Chondrocyte (in vitro differentiated cells): ENCODE measurements at regions not wholly inside any gene's neighbourhood (a gene's known extent, or its start where the extent isn't known, plus 50 kb on each side); places are given as distances from the start of the nearest gene placed in this dataset.

Experiments used
- DNase-seq: peaks from one replicate; pipeline ENCODE4 v3.0.0; 2021; ENCODE audit warnings: mixed read lengths, low spot score
- H3K27ac Mint-ChIP-seq: one replicate; pipeline ENCODE4 v1.8.0; 2021; ENCODE audit warnings: mild to moderate bottlenecking, moderate library complexity, mixed read lengths; ENCODE audit not compliant: unreplicated experiment
- H3K27me3 Mint-ChIP-seq: 2 replicates; pipeline ENCODE4 v1.8.0; 2021; ENCODE audit warnings: low read depth, mixed read lengths
- H3K36me3 Mint-ChIP-seq: 2 replicates; pipeline ENCODE4 v1.8.0; 2021; ENCODE audit warnings: low read depth, mixed read lengths
- H3K4me1 Mint-ChIP-seq: 2 replicates; pipeline ENCODE4 v1.8.0; 2021; ENCODE audit warnings: low read depth, mild to moderate bottlenecking, mixed read lengths
- H3K4me3 Mint-ChIP-seq: one replicate; pipeline ENCODE4 v1.8.0; 2021; ENCODE audit warnings: mild to moderate bottlenecking, moderate library complexity, mixed read lengths; ENCODE audit not compliant: unreplicated experiment
- H3K9me3 Mint-ChIP-seq: 2 replicates; pipeline ENCODE4 v1.8.0; 2021; ENCODE audit warnings: low read depth, mixed read lengths
- TF ChIP-seq, protein P1 (sequence below): fragments of 200-600 bp; sonication (generic); IDR thresholded peaks from 2 replicates; pipeline ENCODE4 v1.5.0; 2021; ENCODE audit warnings: antibody characterized with exemption, mild to moderate bottlenecking, moderate library complexity

DNA sequence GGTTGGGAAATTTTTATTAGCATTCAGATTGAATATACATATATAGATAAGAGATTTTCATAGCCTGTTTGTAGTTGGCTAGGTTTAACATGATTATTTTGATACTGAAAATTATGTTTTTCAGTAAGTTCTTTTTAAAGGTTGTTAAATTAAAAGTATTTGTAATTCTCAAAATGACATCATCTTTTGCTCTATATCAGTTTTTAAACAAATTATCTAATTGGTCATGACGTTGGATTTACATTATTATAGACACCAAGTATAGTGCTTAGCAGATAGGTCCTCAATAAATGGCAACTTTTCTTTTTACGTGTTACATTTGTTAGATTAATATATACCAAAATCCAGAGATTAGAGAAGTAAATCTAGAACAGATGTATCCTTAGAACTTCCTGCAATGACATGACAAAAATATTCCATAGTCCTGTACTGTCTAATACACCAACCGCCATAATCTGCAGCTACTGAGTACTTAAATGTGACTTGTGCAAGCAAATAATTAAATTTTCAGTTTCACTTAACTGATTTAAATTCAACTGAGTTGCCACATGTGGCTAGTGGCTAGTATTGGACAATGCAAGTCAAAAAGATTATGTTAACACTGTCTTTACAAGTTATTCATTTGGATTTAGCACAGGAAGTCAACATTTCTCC is 1613.1 kb upstream of the TENM3 start:
- TF ChIP-seq, protein P1, sequence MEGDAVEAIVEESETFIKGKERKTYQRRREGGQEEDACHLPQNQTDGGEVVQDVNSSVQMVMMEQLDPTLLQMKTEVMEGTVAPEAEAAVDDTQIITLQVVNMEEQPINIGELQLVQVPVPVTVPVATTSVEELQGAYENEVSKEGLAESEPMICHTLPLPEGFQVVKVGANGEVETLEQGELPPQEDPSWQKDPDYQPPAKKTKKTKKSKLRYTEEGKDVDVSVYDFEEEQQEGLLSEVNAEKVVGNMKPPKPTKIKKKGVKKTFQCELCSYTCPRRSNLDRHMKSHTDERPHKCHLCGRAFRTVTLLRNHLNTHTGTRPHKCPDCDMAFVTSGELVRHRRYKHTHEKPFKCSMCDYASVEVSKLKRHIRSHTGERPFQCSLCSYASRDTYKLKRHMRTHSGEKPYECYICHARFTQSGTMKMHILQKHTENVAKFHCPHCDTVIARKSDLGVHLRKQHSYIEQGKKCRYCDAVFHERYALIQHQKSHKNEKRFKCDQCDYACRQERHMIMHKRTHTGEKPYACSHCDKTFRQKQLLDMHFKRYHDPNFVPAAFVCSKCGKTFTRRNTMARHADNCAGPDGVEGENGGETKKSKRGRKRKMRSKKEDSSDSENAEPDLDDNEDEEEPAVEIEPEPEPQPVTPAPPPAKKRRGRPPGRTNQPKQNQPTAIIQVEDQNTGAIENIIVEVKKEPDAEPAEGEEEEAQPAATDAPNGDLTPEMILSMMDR, result no peak
- Mint-ChIP-seq H3K4me3 (no peak overlapping the region), H3K4me1 (no peaks in the 10 kb centered on the region), H3K27me3 (peaks cover 6% of the 10 kb centered on the region), H3K36me3 (no peaks in the 10 kb centered on the region), H3K27ac (no peak overlapping the region), H3K9me3 (no peaks in the 10 kb centered on the region)
- no peak for DNase-seq

DNA sequence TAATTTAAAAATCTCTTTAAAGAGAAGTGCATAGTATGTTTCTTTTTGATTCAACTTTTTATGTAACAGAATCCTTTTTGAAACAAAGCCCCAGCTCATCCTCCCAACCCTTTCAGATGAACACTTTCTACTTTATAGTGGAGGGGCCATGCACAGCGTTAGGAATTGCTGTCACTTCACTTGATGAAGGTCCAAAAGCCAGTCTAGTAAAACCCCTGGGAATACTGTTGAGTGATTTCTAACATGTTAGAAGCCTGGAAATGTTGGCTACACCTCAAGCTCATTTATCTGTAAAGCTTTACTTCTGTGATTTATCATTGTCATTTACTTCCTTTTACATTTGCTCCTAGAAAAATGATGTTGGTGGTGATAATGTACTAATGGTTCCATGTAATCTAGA is 1608.9 kb upstream of the TENM3 start:
- H3K27me3 Mint-ChIP-seq, result peaks cover 8% of the 10 kb centered on the region
- no peaks in the 10 kb centered on the region for H3K9me3 Mint-ChIP-seq
- H3K4me3 Mint-ChIP-seq, result no peak overlapping the region
- H3K4me1 Mint-ChIP-seq, result no peaks in the 10 kb centered on the region
- no peaks in the 10 kb centered on the region for H3K36me3 Mint-ChIP-seq
- H3K27ac Mint-ChIP-seq, result no peak overlapping the region
- DNase-seq, result no peak
- TF ChIP-seq, protein P1, result no peak

DNA sequence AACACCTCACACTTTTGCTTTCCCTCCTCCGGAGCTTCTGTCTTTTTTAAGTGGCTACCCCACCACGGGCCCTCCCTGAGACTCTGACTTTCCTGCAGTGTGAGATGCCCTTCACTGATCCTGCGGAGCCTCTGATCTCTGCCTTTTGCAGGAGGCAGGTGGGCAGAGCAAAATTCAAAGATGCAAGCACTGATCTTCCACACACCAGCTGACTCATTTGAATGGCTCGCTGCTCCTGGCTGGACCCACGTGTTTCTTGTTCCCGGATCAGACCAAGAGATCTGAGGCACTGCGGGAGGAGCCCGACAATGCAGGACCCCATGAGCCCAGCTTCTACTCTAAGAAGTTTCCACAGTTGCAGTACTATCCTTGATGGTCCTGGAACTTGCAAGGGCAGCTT is 1607.9 kb upstream of the TENM3 start:
- no peak overlapping the region for H3K27ac Mint-ChIP-seq
- no peak overlapping the region for H3K4me3 Mint-ChIP-seq
- peaks cover 8% of the 10 kb centered on the region for H3K27me3 Mint-ChIP-seq
- H3K36me3 Mint-ChIP-seq, result no peaks in the 10 kb centered on the region
- TF ChIP-seq, protein P1, result no peak
- H3K9me3 Mint-ChIP-seq, result no peaks in the 10 kb centered on the region
- H3K4me1 Mint-ChIP-seq, result no peaks in the 10 kb centered on the region
- DNase-seq, result no peak

DNA sequence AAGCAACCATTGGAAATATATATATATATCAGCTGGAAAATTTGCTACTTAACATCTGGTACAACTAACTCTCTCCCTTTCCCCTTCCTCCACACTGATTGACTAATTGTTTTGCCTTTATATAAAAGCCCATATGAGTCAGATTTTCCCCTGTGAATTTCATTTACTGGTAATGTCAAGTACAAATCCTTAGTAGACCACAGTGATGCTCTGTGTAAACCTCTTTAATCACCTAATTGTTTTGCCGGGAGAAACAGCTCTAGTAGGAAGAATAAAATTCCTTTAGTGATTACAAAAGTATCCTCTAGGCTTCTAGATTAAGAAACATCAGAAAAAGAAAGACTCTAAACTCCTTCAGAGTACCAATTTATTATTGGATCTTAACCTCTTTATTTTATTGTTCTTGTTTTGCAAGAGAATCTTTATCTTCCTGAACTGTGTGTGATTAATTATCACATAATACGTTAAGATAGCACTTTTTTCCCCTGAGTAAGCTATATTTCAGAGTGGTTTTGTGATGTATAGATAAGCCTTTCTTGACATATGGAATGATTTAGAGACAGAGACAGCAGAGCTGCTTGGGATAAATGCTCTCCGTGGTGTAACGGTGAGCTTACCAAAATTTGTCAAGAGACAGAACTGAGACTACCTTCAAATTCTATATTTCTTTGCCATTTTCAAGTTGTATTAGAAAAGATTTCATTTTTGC is 1606.4 kb upstream of the TENM3 start:
- no peaks in the 10 kb centered on the region for H3K9me3 Mint-ChIP-seq
- no peak overlapping the region for H3K4me3 Mint-ChIP-seq
- H3K27me3 Mint-ChIP-seq, result peaks cover 5% of the 10 kb centered on the region
- TF ChIP-seq, protein P1, result no peak
- no peaks in the 10 kb centered on the region for H3K4me1 Mint-ChIP-seq
- no peak for DNase-seq
- no peak overlapping the region for H3K27ac Mint-ChIP-seq
- H3K36me3 Mint-ChIP-seq, result no peaks in the 10 kb centered on the region

DNA sequence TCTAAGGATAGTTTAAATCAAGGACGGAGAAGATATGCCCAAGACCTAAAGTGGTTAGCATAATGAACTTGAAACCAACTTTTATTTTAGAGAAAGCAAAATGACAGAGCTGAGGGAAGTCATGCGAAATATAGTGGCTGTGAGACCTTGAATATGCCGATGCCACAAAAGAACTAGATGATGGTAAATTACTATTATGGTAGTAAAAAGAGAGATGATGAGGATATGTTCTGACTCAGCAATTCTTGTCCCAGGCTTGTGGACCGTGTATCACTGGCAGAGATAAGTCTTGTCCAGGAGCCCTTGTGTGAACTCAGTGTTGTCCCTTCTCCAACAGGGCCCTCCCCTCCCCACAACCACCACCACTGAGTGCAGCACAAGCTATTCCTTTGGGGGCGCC is 1605.6 kb upstream of the TENM3 start:
- Mint-ChIP-seq H3K27ac (no peak overlapping the region), H3K4me1 (no peaks in the 10 kb centered on the region), H3K36me3 (no peaks in the 10 kb centered on the region), H3K9me3 (no peaks in the 10 kb centered on the region), H3K27me3 (peaks cover 5% of the 10 kb centered on the region), H3K4me3 (no peak overlapping the region)
- TF ChIP-seq, protein P1, result no peak
- no peak for DNase-seq
